ENCODE measurements at regions not wholly inside any gene's neighbourhood (a gene's known extent, or its start where the extent isn't known, plus 50 kb on each side); places are given as distances from the start of the nearest gene placed in this dataset.
A peak's percentile ranks its signal among the peaks of the same experiment; 100 is the strongest.

DNA sequence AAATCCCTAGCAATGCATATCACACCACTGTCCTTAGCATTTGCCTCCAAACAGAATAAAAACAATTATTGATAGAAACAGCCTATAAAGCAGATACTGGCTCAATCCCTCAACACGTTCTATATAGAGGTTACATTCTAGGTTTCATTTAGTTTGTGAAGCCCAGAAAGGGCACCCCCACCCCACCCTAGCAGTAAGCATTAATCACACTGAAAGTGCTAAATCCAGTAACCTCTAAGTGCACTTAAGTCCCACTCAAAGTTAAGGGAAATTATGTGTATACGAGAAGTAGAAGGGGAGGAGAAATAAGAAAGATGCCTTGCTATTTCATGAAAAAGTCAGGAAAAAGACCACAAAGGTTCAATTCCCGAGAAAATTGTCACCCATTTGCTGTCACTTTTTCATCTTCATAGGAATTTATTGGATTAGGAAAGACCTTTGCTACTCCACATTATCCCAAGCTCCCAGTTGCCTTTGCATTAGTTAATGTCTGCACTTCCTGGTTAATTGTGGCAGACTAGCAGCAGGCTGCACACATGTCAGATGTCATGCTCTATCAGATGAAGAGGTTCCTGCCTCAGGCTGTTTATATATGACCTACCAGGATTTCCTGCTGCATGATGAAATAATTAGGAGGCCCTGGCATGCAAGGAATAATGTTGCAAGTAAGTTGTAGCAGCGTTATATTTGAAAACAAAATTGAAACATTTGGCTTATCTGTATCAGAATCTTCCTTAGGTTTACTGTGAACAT lies 54.5 kb upstream of the LHX8 start:
- peak; percentile 23 for FAIRE-seq

GRCh38 chr1:75083223-75083622 lies 51.0 kb upstream of the LHX8 start:
- Histone ChIP-seq H3K9me3 (ENCODE audit: control insufficient read depth, low read depth, low read length) (no peaks in the 10 kb centered on the region), H3K9ac (ENCODE audit: control insufficient read depth, extremely low read depth, insufficient read depth, low read length) (no peak overlapping the region), H3K4me1 (ENCODE audit: control insufficient read depth, extremely low read depth, insufficient read depth, low read length) (no peaks in the 10 kb centered on the region), H3K4me2 (ENCODE audit: control insufficient read depth, extremely low read depth, insufficient read depth, low read depth, low read length) (no peak overlapping the region), H3K27ac (ENCODE audit: control insufficient read depth, insufficient read depth, low read length) (no peak overlapping the region), H3K4me3 (ENCODE audit: control insufficient read depth in 2 of 3, extremely low read depth in 1 of 3, insufficient read depth in 2 of 3, low read depth in 1 of 3, low read length in 3 of 3) (no peak overlapping the region), H3K9me1 (ENCODE audit: control insufficient read depth, extremely low read depth, insufficient read depth, low read length) (no peaks in the 10 kb centered on the region), H3K27me3 (ENCODE audit: control insufficient read depth, extremely low read depth, insufficient read depth, low read length) (no peaks in the 10 kb centered on the region), H2AFZ (ENCODE audit: control insufficient read depth, low read length) (no peak overlapping the region), H4K20me1 (ENCODE audit: control insufficient read depth, extremely low read depth, insufficient read depth, low read length) (no peaks in the 10 kb centered on the region), H3K79me2 (ENCODE audit: control insufficient read depth, insufficient read depth, low read length) (no peaks in the 10 kb centered on the region), H3K36me3 (ENCODE audit: control insufficient read depth in 2 of 2, extremely low read depth in 1 of 2, insufficient read depth in 2 of 2, low read length in 2 of 2) (no peaks in the 10 kb centered on the region)
- dilution Hi-C loops (cut with MboI; ENCODE audit: extremely low pct_ligation_motif_present, low sequenced_read_pairs), result no loop called here
- FAIRE-seq (no peak), DNase-seq (ENCODE audit: low read depth, low spot score) (no peak)
- TF ChIP-seq EZH2 (IDR thresholded peaks at IDR 0.05; ENCODE audit: low read length), result no peak
- TF ChIP-seq, protein P1, sequence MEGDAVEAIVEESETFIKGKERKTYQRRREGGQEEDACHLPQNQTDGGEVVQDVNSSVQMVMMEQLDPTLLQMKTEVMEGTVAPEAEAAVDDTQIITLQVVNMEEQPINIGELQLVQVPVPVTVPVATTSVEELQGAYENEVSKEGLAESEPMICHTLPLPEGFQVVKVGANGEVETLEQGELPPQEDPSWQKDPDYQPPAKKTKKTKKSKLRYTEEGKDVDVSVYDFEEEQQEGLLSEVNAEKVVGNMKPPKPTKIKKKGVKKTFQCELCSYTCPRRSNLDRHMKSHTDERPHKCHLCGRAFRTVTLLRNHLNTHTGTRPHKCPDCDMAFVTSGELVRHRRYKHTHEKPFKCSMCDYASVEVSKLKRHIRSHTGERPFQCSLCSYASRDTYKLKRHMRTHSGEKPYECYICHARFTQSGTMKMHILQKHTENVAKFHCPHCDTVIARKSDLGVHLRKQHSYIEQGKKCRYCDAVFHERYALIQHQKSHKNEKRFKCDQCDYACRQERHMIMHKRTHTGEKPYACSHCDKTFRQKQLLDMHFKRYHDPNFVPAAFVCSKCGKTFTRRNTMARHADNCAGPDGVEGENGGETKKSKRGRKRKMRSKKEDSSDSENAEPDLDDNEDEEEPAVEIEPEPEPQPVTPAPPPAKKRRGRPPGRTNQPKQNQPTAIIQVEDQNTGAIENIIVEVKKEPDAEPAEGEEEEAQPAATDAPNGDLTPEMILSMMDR (optimal IDR thresholded peaks at IDR 0.05 in 1 of 3, IDR thresholded peaks at IDR 0.05 in 1 of 3, conservative IDR thresholded peaks at IDR 0.05 in 1 of 3; ENCODE audit: extremely low read depth in 1 of 3, insufficient read depth in 2 of 3, low read length in 3 of 3), result no peak

More for the DNA sequence above, 54.5 kb upstream of the LHX8 start:
- H3K27ac ChIP-seq (ENCODE audit: control insufficient read depth, insufficient read depth, low read length), result no peak overlapping the region
- TF ChIP-seq, protein P1 (optimal IDR thresholded peaks at IDR 0.05 in 1 of 3, IDR thresholded peaks at IDR 0.05 in 1 of 3, conservative IDR thresholded peaks at IDR 0.05 in 1 of 3; ENCODE audit: extremely low read depth in 1 of 3, insufficient read depth in 2 of 3, low read length in 3 of 3), result no peak
- no peak for TF ChIP-seq EZH2 (IDR thresholded peaks at IDR 0.05; ENCODE audit: low read length)
- no peaks in the 10 kb centered on the region for H3K4me1 ChIP-seq (ENCODE audit: control insufficient read depth, extremely low read depth, insufficient read depth, low read length)
- no peaks in the 10 kb centered on the region for H3K79me2 ChIP-seq (ENCODE audit: control insufficient read depth, insufficient read depth, low read length)
- no peaks in the 10 kb centered on the region for H3K9me1 ChIP-seq (ENCODE audit: control insufficient read depth, extremely low read depth, insufficient read depth, low read length)
- no peak overlapping the region for H3K9ac ChIP-seq (ENCODE audit: control insufficient read depth, extremely low read depth, insufficient read depth, low read length)
- H2AFZ ChIP-seq (ENCODE audit: control insufficient read depth, low read length), result no peak overlapping the region
- H3K36me3 ChIP-seq (ENCODE audit: control insufficient read depth in 2 of 2, extremely low read depth in 1 of 2, insufficient read depth in 2 of 2, low read length in 2 of 2), result no peaks in the 10 kb centered on the region
- H3K4me3 ChIP-seq (ENCODE audit: control insufficient read depth in 2 of 3, extremely low read depth in 1 of 3, insufficient read depth in 2 of 3, low read depth in 1 of 3, low read length in 3 of 3), result no peak overlapping the region
- H3K9me3 ChIP-seq (ENCODE audit: control insufficient read depth, low read depth, low read length), result no peaks in the 10 kb centered on the region
- H3K4me2 ChIP-seq (ENCODE audit: control insufficient read depth, extremely low read depth, insufficient read depth, low read depth, low read length), result no peak overlapping the region
- no peaks in the 10 kb centered on the region for H3K27me3 ChIP-seq (ENCODE audit: control insufficient read depth, extremely low read depth, insufficient read depth, low read length)
- DNase-seq (ENCODE audit: low read depth, low spot score), result no peak
- no peaks in the 10 kb centered on the region for H4K20me1 ChIP-seq (ENCODE audit: control insufficient read depth, extremely low read depth, insufficient read depth, low read length)
- dilution Hi-C loops (cut with MboI; ENCODE audit: extremely low pct_ligation_motif_present, low sequenced_read_pairs), result no loop called here
